HG02798 (cell line): ENCODE measurements at regions not wholly inside any gene's neighbourhood (a gene's known extent, or its start where the extent isn't known, plus 50 kb on each side); places are given as distances from the start of the nearest gene placed in this dataset.

Experiments
- ATAC-seq: cut with Tn5 transposase; IDR thresholded peaks from one replicate; pipeline ENCODE4 v1.9.1; 2021; ENCODE audit warnings: mild to moderate bottlenecking; ENCODE audit not compliant: unreplicated experiment, poor library complexity

DNA sequence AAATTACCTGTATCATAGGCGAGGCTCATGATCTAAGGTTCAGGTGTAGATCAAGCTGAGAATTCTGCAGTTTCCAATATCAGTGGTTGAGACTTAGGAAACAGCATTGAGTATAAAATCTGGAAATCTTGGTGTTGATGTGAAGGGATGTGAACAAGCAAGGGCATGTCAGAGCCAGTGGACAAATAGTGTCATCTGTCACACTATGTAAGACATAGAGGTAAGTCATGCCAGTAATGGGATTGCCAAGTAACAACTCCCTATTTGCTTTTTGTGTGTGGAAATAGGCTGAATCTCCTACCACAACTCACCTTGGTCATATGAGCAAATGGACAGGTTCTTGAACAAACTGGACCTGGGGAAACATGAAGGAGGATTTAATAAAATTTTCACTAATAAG lies 334.5 kb upstream of the EMCN start:
- no peak for ATAC-seq

DNA sequence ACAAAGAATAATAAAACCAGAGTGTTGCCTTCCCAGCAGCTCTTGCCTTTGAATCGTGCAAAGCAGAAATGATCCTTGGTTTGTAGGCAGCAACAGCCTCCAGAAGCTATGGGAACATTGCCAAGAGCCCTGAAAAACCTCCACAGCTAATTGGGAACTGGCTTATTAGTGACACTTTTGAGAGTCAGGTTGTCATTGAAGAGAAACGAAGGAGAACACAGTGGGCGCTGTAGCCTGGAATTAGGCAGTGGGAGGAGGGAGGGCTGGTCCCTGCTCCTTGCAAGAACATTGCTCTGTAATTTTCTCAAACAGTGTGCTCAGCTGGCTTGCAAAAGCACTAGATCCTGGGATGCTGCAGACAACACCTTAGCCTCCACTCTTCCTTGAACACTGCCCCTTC lies 331.5 kb upstream of the EMCN start:
- ATAC-seq: no peak

DNA sequence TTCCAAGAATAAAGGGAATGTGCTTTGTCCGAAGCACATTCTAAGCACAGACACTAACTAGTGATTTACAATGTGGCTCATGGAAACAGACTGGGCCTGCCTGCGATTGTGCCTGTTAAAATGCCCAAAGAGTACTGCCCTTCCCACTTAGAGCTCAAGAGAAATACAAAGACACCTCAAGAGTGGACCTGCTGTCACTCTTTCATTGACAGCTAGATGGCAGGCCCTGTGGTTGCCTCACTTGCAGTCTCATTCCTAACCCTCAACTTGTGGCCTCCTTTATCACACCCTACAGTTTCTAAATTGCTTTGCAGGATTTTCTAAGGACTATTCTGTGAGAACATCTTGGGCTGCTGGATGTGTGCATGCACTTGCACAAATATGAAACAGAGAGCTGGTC lies 331.0 kb upstream of the EMCN start:
- peak; percentile 80 for ATAC-seq

DNA sequence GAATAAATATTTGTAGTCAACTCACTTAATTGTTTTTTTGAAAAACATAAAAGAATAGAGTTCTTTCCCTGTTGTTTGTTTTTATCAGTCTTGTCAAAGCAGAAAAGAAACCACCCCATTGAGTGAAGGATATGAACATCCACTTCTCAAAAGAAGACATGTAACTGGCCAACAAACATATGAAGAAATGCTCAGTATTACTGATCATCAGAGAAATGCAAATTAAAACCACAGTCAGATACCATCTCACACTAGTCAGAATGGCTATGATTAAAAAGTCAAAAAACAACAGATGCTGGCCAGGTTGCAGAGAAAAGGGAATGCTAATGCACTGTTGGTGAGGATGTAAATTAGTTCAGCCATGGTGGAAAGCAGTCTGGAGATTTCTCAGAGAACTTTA lies 326.1 kb upstream of the EMCN start:
- peak; percentile 75 for ATAC-seq

DNA sequence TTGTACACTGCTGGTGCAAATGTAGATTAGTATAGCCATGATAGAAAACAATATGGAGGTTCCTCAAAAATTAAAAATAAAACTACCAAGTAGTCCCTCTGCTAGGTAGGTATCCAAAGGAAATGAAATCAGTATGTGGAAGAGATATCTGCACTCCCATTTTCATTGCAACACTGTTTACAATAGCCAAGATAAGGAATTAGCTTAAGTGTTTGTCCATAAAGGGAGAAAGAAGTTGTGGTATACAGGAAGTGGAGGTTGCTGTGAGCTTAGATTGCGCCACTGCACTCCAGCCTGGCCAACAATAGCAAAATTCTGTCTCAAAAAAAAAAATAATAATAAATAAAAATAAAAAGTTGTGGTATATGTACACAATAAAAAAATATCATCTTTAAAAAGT lies 325.0 kb upstream of the EMCN start:
- no peak for ATAC-seq

DNA sequence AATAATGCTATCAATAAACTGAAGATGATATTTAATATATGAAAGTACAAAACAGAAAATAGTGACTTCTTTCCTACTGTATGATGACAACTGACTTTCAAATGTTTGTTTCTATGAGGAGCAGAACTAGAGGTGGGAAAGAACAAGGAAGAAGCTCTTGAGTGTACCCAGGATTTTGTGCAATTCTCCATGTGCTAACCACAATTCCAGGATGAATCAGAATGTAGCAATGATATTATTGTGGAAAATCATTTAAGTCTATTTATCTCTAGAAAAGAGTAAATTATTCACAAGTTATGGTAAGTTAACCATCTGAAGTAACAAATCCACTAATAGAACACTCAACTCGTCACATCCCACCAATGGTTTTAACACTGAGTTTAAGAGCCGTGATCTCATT lies 324.1 kb upstream of the EMCN start:
- no peak for ATAC-seq

DNA sequence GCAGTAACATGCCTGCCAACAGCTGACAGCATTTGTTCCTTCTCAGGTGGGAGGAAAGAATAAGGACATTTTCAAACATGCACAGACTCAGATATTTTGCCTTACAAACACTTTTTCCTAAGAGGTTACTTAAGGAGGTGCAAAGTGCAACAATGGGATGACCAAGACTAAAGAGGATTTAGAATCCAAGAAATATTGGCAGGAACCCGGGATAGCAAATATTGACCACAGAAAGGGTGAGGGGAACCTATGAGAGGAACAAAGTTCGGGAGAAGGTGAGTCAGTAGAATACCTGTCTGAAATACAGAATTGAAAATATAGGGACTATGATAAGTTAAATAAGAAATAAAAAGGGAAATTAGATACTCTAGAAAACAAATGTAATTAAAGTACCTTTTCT lies 321.9 kb upstream of the EMCN start:
- ATAC-seq: no peak

DNA sequence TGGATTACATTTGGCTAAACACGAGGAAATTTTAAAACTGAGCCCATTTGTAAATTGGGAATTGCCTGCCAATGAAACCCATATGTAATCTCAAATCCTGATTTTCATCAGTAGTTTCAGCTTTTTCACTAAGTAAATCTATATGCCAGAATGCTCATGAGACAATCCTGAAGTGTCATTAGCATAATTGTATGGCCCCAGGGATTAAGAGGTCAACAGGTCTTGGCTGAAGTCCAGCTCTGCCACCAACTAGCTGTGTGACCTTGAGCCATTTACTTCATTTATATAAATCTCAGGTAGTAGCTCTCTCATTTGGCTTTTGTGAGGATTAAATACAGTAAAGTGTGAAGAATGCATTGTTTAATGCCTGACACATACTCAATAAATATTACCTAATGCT lies 320.5 kb upstream of the EMCN start:
- ATAC-seq: no peak

DNA sequence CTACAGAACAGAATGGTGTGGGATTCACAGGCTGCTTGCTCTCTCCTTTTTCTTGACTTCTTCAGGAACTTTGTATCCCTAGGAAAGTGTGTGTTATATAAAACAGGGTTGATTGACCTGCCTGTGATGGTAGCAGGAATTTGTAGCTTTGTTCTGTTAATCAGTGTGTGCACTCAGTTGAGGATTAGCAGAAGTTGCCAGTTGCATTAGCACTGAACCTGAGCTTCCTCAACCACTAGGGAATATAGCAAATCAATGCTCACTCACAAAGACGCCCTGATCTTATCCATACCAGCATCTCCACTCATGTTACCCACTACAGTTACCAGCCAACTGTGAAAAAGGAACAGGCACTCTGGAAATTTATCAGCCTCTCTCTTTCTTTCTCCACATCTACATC lies 319.1 kb upstream of the EMCN start:
- no peak for ATAC-seq

DNA sequence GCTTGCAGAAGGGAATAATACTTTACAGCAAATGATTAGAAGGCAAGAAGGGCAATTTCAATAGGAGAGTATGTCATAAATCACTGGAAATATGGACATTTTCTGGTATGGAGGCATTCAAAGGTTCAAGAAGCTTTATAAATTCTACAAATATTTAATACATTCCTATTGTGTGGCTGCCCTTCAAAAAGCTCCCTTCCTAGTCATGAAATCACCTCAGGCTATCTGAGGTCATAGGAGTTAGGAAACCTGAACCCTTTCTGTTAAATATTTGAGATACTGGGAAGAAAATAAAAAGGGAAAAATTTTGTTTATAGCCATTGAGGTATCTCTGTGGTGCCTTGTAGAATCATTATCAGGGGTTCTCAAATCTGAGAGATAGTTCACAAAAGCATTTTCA lies 316.8 kb upstream of the EMCN start:
- ATAC-seq: no peak

DNA sequence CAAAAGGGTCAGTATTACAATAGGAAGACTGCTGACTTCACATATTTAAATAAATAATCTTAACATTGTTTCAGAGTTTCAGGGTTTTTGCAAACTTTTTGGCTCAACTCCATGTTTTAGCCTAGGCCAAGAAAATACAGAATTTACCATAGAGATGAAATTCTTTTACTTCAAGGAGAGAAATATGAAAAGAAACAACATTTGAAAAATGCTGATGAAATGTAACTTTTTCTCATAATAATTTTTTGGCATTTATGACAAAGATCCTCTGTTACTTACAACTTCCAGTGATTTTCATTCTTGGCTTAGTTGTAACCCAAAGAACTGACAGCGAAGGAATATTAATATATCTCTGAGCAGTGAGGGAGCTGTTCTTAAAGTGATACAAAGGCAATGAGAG lies 316.1 kb upstream of the EMCN start:
- no peak for ATAC-seq

DNA sequence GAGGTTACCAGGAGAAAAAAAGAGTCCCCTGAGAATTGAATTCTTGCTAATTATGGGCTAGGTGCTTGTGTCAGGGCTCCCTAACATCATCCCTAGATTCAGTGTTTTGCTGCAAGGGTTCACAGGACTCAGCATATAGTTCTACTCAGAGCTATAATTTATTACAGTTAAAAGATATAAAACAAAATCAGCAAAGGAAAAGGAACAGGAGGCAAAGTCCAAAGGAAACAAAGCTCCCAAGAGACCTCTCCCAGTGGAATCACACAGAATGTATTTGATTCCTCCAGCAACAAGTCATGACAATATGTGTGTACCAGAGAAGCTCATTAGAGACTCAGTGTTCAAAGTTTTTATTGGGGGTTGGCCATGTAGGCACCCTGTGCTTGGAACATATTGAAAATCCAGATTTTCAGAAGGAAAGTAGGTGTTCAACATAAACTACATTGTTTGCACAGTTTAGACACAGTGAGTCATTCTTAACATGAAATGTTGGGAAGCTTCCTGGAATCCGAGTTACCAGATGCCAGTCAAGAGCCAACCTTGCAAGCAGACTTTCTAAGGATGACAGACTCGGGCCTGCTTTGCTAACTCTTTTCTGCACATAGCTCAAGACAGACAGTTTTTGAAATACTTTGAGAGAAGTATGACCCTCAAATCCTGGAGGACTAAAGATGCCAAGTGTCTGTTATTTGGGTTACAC lies 311.3 kb upstream of the EMCN start:
- no peak for ATAC-seq

DNA sequence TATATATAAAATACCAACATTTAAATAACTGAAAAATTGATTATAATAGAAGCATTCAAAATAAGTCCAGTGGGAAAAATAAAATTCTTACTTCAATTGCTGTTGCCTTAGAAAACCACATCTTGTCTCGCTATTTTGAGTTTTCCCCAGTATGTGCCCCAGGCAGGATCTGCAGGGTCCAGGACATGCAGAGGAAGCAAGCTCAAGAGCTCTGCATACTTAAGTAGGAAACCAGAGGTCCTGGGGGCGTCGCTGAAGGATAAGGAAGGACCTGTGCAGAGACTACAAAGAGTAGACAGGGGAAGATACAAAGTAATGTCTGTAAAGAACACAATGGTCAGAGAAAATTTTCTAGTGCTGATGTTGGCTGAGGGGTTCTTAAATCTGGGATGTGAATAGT lies 310.5 kb upstream of the EMCN start:
- no peak for ATAC-seq

DNA sequence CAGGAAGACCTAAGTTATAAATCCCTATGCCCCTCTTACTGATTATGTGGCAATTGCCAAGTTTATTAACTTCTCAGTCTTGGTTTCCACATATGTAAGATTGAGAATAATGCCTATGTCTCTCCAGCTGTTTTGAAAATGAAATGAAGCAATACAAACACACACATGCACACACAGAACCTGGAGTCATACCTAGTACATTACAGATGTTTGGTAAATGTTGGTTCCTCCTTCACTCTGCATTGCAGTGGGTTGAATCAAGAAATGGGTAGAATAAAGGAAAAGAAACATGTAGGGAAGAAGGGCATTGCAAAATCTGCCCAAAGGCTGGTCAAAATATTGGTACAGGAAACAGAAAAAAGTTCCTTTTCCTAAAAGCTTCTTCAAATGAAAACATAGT lies 309.9 kb upstream of the EMCN start:
- no peak for ATAC-seq

DNA sequence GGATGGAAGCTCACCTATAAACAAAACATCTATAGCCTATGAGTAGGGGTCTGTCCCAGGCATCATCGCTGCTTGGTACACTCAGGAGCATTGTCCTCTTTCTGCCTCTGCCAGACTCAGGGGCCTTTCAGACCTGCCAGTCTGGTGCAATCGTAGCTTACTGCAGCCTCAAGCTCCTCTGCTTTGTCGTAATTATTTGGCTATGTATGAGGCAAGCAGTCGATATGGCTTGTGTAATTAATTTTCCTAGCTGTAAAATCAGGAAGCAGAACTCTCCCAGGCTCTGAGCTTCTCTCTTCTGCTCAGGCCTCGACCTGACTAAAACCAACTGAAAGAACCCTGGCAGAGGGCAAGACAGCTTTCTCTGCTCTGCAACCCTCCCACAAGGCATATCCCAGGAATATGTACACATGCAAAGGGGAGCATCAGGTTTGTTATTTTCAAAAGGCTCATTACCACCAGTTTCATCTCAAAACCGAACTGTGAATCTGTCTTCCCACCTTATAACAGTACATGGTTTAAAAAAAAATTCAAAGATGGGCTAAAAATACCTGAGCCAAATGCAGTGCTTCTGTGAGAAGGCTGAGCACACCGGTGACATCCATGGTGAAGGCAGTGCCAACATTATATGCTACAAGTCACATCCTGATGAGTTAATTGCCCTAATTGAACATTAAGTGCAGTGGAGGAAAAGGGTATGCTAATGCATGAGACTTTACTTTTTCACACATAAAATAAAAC lies 309.2 kb upstream of the EMCN start:
- no peak for ATAC-seq

DNA sequence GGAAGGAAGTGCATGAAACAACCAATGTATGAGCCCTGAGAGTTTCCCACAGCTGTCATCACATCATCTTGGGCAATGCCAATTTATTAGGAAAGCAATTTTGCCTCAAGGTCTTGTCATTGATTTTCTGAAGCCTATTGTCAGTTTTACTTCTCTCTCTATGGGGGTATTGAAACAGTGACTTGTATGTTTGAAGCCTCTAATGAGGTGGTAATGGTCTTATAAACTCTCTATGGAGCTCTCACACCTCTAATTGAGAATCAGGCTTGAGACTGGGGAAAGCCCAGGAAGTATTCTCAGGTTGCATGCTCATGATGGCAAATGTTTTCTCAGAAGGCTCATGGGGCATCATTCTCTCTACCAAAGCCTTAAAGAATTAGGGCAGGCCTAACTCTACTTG lies 308.2 kb upstream of the EMCN start:
- no peak for ATAC-seq

DNA sequence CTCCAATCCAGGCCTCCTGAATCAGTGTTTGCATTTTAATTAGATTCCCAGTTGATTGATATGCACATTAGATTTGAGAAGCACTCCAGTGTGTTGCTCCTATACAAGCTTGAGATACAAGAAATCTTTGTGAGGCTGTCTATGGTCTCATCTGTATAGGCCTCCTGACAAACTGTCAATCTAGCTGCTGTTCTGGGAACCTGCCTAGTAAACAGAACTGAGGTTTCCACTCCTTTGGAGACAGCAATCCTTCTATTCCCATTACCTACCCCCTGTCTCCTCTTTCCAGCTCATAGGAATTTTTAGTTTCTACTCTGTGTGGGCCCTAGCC lies 306.1 kb upstream of the EMCN start:
- peak; percentile 8 for ATAC-seq

DNA sequence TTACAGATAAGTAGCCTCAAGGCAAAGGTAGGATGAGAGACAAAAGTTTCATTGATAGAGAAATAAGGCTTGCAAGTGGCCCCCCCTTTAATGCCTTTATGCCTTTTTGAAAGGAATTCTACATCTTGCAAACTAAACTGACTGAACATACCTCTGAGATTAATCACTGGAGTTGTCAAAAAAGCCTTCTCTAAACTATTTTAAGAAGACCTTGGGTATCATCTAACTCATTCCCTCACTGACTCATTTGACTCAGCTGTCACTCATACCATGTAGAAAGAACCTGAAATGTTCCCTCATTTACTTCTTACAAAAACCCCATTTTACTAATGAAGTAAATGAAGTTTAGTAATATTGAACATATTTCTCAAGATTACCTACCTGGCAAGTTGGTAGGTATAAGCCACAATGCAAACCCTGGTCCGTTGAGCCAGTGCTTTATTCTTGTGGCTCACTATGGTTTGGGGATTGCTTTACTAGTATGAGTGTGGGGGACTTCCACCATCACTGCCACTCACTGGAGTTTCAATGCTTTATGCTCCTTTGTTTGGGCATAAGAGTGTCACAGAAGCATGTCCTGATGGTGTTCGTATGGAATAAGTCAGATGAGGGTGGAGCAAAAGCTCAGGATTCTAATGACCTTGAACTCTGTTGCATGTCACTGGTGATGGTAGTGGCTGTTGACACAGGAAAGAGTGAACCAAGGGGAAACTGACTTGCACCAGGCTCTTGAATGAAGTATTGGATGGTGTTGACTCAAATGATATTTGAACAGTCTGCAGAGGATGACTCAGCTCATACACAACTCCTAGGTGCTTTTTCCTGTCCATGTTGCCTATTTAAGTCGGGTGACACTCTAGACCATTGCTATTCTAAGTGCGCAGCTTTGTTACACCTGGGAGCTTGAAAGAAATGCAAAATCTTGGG lies 305.5 kb upstream of the EMCN start:
- peak; percentile 77 for ATAC-seq

DNA sequence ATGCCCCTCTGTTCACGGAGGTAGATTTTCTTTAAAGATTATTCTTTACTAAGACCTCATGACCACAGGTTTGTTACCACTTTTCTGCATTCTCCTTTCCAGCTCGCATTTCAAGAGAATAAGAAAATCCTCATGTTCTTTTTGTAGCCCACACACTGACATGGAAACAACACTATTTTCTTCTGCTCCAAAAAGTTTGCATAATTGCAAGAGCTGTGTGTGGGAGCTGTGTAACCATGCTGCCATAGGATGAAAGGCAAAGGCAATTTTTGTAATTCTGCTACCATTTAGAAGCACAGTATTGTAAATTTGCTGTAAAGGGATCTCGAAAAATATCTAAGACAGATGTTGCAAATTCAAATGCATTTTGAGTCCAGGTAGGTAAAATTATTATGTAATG lies 302.4 kb upstream of the EMCN start:
- no peak for ATAC-seq

DNA sequence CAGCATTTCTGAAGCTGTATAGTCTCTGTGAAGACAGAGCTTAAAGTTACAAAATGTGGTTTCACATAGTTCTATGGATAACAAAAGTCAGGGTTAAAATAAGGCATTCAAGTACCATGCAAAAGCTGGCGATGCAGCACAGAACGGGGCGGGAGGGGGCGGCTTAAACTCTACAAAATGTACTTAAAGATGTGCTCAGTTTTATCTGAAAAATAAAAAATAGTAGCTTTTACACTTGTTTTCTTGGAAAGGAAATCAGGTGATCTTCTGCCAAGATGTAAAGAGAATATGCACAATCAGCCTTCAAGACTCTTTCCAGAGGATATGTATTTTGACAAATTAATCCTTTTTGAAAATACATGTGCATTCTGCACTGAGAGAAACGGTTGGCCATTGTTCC lies 301.7 kb upstream of the EMCN start:
- no peak for ATAC-seq

DNA sequence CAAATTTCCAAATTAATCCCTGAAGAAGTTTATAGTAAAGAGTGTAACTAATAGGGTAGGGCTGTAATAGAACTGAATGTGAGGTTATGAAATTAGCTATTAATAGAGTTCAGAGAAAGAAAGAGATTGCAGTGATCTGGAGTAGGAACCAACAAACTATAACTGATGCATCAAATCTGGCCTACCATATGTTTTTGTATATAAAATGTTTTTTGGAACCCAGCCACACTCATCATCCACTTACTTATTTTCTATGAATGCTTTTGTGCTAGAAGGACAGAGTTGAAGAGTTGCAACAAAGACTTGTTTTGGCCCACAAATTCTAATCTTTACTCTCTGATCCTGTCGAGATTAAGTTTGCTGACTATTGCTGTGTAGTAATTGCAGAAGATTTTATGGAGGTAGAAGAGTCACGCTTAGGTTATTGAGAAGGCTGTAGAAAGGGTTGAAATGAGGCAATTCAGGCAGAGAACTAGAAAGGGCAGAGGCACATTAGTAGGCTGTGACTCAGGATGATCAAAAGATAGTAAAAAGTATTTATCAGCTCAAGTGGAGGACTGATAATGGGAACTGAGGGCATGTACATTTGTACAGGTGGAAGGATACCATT lies 298.7 kb upstream of the EMCN start:
- no peak for ATAC-seq
